K562 (cell line): ENCODE measurements at regions not wholly inside any gene's neighbourhood (a gene's known extent, or its start where the extent isn't known, plus 50 kb on each side); places are given as distances from the start of the nearest gene placed in this dataset.
"Not testable (repeated sequence)": the region's sequence is repeated elsewhere in the genome, so short reads cannot be mapped to it uniquely, and the experiment has no call there.

Experiments
- JUND ChIP-seq, 2 experiments: IDR thresholded peaks; 2 replicates in 1 of 2; 3 replicates in 1 of 2; pipeline ENCODE4 v1.6.1; 2011; ENCODE audit warnings: borderline replicate concordance in 2 of 2, low read depth in 2 of 2, low read length in 2 of 2, improper control_type of control experiment in 1 of 2, missing biosample characterization in 1 of 2, missing genetic modification characterization in 1 of 2, missing genetic modification reagents in 1 of 2
- NFE2L1 ChIP-seq: fragments of 450-650 bp; IDR thresholded peaks from 2 replicates; pipeline ENCODE4 v1.6.1; 2016; ENCODE audit warnings: missing genetic modification characterization, low read depth, mild to moderate bottlenecking, missing compliant biosample characterization, moderate library complexity, borderline replicate concordance
- NR2C2 ChIP-seq, 2 experiments: fragments of 200-800 bp in 1 of 2; sonication (Bioruptor generic) in 1 of 2; sonication (generic) in 1 of 2; formaldehyde crosslinking in 1 of 2; IDR thresholded peaks; 2 replicates each; pipeline versions ENCODE4 v1.6.1 to v1.8.0; 2016 to 2022; ENCODE audit warnings: mild to moderate bottlenecking in 1 of 2, missing compliant biosample characterization in 1 of 2, missing genetic modification characterization in 1 of 2, missing genetic modification reagents in 1 of 2
- POLR2A ChIP-seq: fragments of 450-650 bp; conservative IDR thresholded peaks from 2 replicates; pipeline ENCODE4 v1.6.1; 2016
- SREBF2 ChIP-seq: sonication (generic); formaldehyde crosslinking; IDR thresholded peaks from 2 replicates; pipeline ENCODE4 v1.4.0; 2020; ENCODE audit warnings: mild to moderate bottlenecking, missing genetic modification reagents
- TF ChIP-seq, protein P1 (sequence below), 3 experiments: IDR thresholded peaks in 2 of 3; conservative IDR thresholded peaks in 1 of 3; 2 replicates each; pipeline ENCODE4 v1.5.1; 2011 to 2012; ENCODE audit warnings: low read length in 3 of 3, mild to moderate bottlenecking in 3 of 3, control low read depth in 2 of 3, improper control_type of control experiment in 1 of 3, inconsistent platforms in 1 of 3, low read depth in 1 of 3, mixed read lengths in 1 of 3, moderate library complexity in 1 of 3; ENCODE audit not compliant: insufficient read depth in 2 of 3
- TF ChIP-seq, protein P2 (sequence below): sonication (generic); formaldehyde crosslinking; IDR thresholded peaks from 2 replicates; pipeline ENCODE4 v1.8.0; 2022; ENCODE audit warnings: mild to moderate bottlenecking, missing genetic modification reagents

DNA sequence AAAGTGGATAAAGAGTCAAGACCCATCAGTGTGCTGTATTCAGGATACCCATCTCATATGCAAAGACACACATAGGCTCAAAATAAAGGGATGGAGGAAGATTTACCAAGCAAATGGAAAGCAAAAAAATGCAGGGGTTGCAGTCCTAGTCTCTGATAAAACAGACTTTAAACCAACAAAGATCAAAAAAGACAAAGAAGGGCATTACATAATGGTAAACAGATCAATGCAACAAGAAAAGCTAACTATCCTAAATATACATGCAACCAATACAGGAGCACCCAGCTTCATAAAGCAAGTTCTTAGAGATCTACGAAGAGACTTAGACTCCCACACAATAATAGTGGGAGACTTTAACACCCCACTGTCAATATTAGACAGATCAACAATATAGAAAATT is 66.7 kb upstream of the LIPC start:
- TF ChIP-seq NFE2L1; SREBF2 (CRISPR knock-in tag); JUND (IDR thresholded peaks at IDR 0.05; ENCODE audit: borderline replicate concordance, low read depth, low read length); JUND (tag; IDR thresholded peaks at IDR 0.05; ENCODE audit: borderline replicate concordance, low read depth, low read length); NR2C2 (CRISPR knock-in tag; IDR thresholded peaks at IDR 0.05); NR2C2 (tag; IDR thresholded peaks at IDR 0.05); POLR2A: not testable (repeated sequence)
- TF ChIP-seq, protein P1, sequence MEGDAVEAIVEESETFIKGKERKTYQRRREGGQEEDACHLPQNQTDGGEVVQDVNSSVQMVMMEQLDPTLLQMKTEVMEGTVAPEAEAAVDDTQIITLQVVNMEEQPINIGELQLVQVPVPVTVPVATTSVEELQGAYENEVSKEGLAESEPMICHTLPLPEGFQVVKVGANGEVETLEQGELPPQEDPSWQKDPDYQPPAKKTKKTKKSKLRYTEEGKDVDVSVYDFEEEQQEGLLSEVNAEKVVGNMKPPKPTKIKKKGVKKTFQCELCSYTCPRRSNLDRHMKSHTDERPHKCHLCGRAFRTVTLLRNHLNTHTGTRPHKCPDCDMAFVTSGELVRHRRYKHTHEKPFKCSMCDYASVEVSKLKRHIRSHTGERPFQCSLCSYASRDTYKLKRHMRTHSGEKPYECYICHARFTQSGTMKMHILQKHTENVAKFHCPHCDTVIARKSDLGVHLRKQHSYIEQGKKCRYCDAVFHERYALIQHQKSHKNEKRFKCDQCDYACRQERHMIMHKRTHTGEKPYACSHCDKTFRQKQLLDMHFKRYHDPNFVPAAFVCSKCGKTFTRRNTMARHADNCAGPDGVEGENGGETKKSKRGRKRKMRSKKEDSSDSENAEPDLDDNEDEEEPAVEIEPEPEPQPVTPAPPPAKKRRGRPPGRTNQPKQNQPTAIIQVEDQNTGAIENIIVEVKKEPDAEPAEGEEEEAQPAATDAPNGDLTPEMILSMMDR (IDR thresholded peaks at IDR 0.05 in 2 of 3, conservative IDR thresholded peaks at IDR 0.05 in 1 of 3; ENCODE audit: insufficient read depth in 2 of 3, low read depth in 1 of 3, low read length in 3 of 3) = not testable (repeated sequence)
- TF ChIP-seq, protein P2, sequence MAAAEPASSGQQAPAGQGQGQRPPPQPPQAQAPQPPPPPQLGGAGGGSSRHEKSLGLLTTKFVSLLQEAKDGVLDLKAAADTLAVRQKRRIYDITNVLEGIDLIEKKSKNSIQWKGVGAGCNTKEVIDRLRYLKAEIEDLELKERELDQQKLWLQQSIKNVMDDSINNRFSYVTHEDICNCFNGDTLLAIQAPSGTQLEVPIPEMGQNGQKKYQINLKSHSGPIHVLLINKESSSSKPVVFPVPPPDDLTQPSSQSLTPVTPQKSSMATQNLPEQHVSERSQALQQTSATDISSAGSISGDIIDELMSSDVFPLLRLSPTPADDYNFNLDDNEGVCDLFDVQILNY (CRISPR knock-in tag) = not testable (repeated sequence)
